Activated T-helper 17 cell treated with anti-CD3 and anti-CD28 coated beads, Interleukin-2, amount 50 U/mL, for 72 hours (primary cell): ENCODE measurements at regions not wholly inside any gene's neighbourhood (a gene's known extent, or its start where the extent isn't known, plus 50 kb on each side); places are given as distances from the start of the nearest gene placed in this dataset.

Source experiments
- ATAC-seq: fragments of 150-1000 bp; cut with Tn5 transposase; replicated peaks from 2 replicates; pipeline ENCODE4 v1.10.0; 2021; ENCODE audit warnings: mild to moderate bottlenecking, moderate library complexity
- H3K27ac Mint-ChIP-seq: one replicate; pipeline ENCODE4 v1.8.0; 2022; ENCODE audit warnings: mixed read lengths
- H3K27me3 Mint-ChIP-seq: one replicate; pipeline ENCODE4 v1.8.0; 2022; ENCODE audit warnings: mixed read lengths
- H3K36me3 Mint-ChIP-seq: one replicate; pipeline ENCODE4 v1.8.0; 2022; ENCODE audit warnings: low read depth, mild to moderate bottlenecking, mixed read lengths
- H3K4me1 Mint-ChIP-seq: one replicate; pipeline ENCODE4 v1.8.0; 2022; ENCODE audit warnings: mixed read lengths
- H3K4me3 Mint-ChIP-seq: one replicate; pipeline ENCODE4 v1.8.0; 2022; ENCODE audit warnings: mild to moderate bottlenecking, mixed read lengths
- H3K9me3 Mint-ChIP-seq: one replicate; pipeline ENCODE4 v1.8.0; 2022; ENCODE audit warnings: mixed read lengths

DNA sequence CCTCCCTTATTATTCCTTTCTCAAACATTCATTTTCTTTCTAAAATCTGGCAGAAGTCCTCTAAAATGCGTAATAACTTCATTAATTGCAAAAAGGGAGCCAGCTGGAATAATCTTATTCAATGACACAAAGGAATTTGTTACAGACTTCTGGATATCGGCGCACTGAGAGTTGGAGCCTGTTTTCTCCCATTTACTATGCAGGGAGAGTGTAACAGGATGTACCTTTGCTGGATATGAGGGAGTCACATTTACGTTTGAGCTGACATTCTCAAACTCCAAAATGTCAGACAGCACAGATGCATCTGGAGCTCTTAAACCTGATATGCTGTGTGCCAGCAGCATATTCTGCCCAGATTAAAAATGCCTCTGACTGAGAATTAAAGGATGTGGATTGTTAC is 275.3 kb downstream of the TMX3 start:
- H3K9me3 Mint-ChIP-seq = peaks cover 4% of the 10 kb centered on the region
- H3K4me3 Mint-ChIP-seq = no peak overlapping the region
- peaks cover 4% of the 10 kb centered on the region for H3K27me3 Mint-ChIP-seq
- no peak overlapping the region for H3K27ac Mint-ChIP-seq
- H3K4me1 Mint-ChIP-seq = peaks cover 5% of the 10 kb centered on the region
- no peaks in the 10 kb centered on the region for H3K36me3 Mint-ChIP-seq
- no peak for ATAC-seq

DNA sequence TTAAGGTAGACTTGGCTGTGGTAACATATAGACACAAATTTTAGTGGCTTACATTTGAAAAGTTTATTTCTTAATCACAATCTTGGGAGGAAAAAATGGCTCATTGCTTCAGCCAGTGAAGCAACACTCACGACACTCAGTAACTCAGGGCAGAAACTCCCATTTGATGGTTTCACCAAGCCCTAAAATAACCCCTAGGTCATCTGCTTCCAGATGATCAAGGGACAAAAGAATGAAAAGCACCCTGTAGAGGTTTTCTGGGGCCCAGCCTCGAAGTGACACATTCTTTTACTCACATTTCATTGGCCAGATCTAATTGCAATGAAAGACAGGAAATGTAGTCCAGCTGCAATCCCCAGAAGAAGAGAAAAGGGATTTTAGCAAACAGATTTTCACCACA is 275.9 kb downstream of the TMX3 start:
- ATAC-seq = peak; percentile 11
- Mint-ChIP-seq H3K27me3 (no peaks in the 10 kb centered on the region), H3K36me3 (no peaks in the 10 kb centered on the region), H3K4me3 (no peak overlapping the region), H3K4me1 (peaks cover 5% of the 10 kb centered on the region), H3K27ac (no peak overlapping the region), H3K9me3 (no peaks in the 10 kb centered on the region)

DNA sequence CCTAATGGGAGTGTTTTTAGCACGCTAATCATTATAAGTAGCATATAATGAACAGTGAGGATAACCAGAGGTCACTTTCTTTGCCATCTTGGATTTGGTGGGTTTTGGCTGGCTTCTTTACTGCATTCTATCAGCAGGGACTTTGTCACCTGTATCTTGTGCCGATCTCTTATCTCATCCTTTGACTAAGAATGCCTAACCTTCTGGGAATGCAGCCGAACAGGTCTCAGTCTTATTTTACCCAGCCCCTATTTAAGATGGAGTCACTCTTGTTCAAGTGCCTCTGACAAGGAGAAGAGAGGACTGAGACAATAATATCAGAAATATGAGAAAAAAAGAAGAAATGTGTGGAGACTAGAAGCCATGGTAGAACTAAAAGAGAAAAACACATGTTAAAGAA is 276.4 kb downstream of the TMX3 start:
- H3K36me3 Mint-ChIP-seq = no peaks in the 10 kb centered on the region

DNA sequence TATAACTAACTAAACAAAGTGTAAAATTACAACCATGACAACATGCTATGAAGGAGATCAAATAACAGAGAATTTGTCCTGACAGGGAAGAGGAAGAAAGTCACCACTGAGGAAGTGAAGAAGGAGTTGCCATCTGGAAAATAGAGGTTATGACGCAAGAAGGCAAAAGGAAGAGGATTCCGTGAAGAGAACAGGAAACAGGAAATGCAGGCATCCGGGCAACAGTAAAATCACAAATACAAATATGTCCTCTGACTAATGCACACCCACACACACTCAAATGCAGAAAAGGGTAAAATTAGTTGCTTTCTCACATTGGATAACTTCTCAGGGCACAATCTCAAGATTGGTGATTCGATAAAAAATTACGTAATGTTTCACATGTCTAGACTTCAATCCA is 278.4 kb downstream of the TMX3 start:
- Mint-ChIP-seq H3K36me3 (no peaks in the 10 kb centered on the region), H3K4me1 (peaks cover 5% of the 10 kb centered on the region), H3K27ac (no peak overlapping the region), H3K4me3 (no peak overlapping the region), H3K9me3 (no peaks in the 10 kb centered on the region), H3K27me3 (no peaks in the 10 kb centered on the region)
- peak; percentile 53 for ATAC-seq

More for the DNA sequence above, 276.4 kb downstream of the TMX3 start:
- H3K9me3 Mint-ChIP-seq = no peaks in the 10 kb centered on the region
- no peak overlapping the region for H3K4me3 Mint-ChIP-seq
- peaks cover 5% of the 10 kb centered on the region for H3K4me1 Mint-ChIP-seq
- no peaks in the 10 kb centered on the region for H3K27me3 Mint-ChIP-seq
- H3K27ac Mint-ChIP-seq = no peak overlapping the region
- no peak for ATAC-seq

DNA sequence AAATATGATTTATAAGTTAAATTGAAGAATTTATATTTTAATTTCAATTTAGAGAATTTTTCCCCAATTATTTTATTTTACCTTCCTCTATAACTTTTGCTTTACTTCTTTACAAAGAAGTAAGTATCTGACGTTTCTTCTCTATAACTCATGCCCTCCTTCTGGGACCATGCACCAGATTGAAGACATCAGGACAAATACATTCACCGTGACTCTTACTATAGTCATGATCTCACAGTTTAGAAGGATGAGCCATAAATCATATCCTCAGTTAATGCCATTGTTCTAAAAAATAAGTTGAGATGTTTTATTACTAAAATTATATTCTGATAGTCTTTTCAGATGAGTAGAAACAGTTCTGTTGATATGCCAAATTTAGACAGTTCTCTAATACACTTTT is 279.3 kb downstream of the TMX3 start:
- no peaks in the 10 kb centered on the region for H3K27me3 Mint-ChIP-seq
- no peak overlapping the region for H3K27ac Mint-ChIP-seq
- no peaks in the 10 kb centered on the region for H3K36me3 Mint-ChIP-seq
- ATAC-seq = no peak
- no peaks in the 10 kb centered on the region for H3K9me3 Mint-ChIP-seq
- peaks cover 5% of the 10 kb centered on the region for H3K4me1 Mint-ChIP-seq
- H3K4me3 Mint-ChIP-seq = no peak overlapping the region

DNA sequence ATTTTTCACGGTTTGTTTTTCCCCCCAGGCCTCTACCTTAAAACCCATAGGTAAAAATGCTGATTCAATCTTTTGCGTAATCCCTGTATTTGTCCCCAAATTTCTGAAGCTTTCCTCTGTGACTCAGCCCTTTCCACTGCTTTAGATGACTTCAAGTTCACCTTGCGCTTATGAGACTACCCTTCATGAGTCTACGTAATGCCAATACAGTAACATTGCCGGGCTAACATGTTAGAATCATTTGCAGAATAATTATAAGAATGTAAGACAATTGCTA is 283.0 kb downstream of the TMX3 start:
- Mint-ChIP-seq H3K36me3 (no peaks in the 10 kb centered on the region), H3K4me3 (no peak overlapping the region), H3K9me3 (no peaks in the 10 kb centered on the region), H3K27me3 (peaks cover 7% of the 10 kb centered on the region), H3K4me1 (peaks cover 5% of the 10 kb centered on the region), H3K27ac (no peak overlapping the region)
- no peak for ATAC-seq

DNA sequence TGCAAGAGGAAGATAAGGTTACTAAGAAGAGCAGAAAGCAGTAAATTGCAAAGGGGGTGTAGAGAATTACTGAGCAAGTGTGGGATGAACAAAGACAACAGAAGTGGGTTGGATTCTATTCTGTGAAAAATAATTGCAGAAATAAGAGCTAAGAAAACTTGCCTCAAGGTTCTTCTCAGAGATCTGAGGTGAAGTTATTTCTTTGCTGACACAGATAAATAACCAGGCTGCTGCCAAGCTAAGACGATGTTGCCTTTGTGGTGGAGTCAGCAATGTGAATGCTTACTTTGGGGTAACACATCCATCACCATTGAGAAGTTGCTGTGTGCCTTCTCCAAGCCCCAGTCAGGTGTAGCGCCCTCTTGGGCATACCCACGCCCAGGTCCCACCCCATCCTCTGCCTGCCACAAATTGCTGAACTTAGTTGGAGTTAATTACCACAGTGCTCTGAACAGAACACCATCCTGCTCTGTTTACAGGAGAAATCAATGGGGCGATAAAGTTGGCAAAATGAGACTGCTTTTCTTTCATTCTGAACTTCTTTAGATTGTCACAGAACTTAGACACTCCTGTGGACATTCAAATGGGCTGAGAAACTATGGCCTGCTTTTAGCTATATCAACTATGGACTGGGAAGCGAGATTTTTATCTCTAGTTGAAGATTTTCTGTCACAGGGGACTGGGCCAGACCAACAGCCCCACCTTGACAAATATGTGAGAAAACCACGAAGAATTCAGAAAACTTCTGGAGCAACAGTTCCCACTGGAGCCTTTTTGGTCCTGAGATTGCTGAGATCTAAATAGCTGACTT is 283.6 kb downstream of the TMX3 start:
- H3K27ac Mint-ChIP-seq = no peak overlapping the region
- peaks cover 7% of the 10 kb centered on the region for H3K27me3 Mint-ChIP-seq
- no peak overlapping the region for H3K4me3 Mint-ChIP-seq
- no peaks in the 10 kb centered on the region for H3K36me3 Mint-ChIP-seq
- no peak for ATAC-seq
- H3K4me1 Mint-ChIP-seq = peaks cover 2% of the 10 kb centered on the region
- H3K9me3 Mint-ChIP-seq = no peaks in the 10 kb centered on the region

DNA sequence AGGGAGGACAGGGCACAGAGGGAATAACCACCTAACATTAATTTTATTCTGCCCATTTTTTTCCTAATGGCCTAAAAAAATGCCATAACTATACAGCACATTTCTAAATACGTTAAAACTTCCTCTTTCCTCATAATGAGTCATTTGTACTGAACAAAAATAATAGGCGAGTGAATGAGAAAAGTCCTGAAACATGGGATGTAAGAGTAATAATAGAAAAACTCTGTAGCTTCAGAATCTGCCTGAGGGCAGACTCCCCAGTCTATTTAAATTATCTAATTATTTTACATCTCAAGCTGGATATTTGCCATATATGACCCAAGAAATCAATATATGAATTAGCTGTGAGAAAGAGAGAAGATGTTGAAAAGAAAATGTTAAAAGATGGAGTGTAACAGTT is 285.1 kb downstream of the TMX3 start:
- no peaks in the 10 kb centered on the region for H3K9me3 Mint-ChIP-seq
- no peak for ATAC-seq
- H3K4me3 Mint-ChIP-seq = no peak overlapping the region
- no peaks in the 10 kb centered on the region for H3K4me1 Mint-ChIP-seq
- H3K27ac Mint-ChIP-seq = no peak overlapping the region
- H3K36me3 Mint-ChIP-seq = no peaks in the 10 kb centered on the region
- H3K27me3 Mint-ChIP-seq = peaks cover 7% of the 10 kb centered on the region

DNA sequence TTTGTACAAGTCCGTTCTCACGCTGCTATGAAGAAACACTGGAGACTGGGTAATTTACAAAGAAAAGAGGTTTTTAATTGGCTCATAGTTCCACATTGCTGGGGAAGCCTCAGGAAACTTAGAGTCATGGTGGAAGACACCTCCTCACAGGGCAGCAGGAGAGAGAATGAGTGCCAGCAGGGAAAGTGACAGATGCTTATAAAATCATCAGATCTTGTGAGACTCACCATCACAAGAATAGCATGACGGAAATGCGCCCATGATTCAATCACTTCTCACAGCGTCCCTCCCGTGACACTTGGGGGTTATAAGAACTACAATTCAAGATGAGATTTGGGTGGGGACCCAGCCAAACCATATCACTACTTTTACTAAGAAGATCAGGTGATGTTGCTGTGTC is 285.8 kb downstream of the TMX3 start:
- no peak for ATAC-seq
- H3K36me3 Mint-ChIP-seq = no peaks in the 10 kb centered on the region
- H3K27me3 Mint-ChIP-seq = peaks cover 7% of the 10 kb centered on the region
- H3K27ac Mint-ChIP-seq = no peak overlapping the region
- no peak overlapping the region for H3K4me3 Mint-ChIP-seq
- no peaks in the 10 kb centered on the region for H3K4me1 Mint-ChIP-seq
- H3K9me3 Mint-ChIP-seq = no peaks in the 10 kb centered on the region

DNA sequence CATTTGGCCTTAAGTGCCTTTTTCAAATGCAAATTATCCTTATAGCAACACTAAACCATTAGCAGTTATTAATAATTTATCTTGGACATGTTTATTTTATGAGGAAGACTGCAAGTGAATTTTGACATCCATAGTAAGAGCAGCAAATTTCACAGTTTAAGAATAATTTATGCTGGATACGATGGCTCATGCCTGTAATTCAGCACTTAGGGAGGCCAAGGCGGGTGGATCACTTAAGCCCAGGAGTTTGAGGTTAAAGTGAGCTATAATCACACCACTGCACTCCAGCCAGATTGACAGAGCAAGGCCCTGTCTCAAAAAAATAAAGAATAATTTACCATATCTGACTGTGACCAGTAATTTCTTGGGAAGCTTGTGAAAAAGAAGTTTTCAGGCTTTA is 286.2 kb downstream of the TMX3 start:
- Mint-ChIP-seq H3K4me1 (no peaks in the 10 kb centered on the region), H3K9me3 (no peaks in the 10 kb centered on the region), H3K27ac (no peak overlapping the region), H3K27me3 (peaks cover 7% of the 10 kb centered on the region), H3K36me3 (no peaks in the 10 kb centered on the region), H3K4me3 (no peak overlapping the region)
- ATAC-seq = no peak

DNA sequence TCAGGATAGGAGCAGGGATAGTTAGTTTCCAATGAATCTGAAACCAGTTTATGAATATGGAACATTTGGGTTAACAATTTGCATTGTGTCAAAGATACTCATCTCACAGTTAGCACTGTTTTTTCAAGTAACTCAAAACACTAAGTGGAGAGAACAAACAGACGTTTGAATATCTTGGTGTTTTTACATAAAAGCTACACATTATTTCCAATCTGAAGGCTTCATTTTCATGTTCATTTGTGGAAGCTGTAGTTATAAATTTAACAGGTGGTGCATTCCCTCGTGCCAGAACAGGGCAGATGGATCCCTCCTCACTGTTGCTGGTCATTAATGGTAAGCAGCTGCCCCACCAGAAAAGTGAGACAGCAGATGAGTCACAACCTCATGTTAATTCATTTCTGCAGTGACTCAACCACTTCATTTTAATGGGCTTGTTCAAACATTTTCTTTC is 286.9 kb downstream of the TMX3 start:
- Mint-ChIP-seq H3K27me3 (peaks cover 7% of the 10 kb centered on the region), H3K27ac (no peak overlapping the region), H3K4me3 (no peak overlapping the region), H3K9me3 (no peaks in the 10 kb centered on the region), H3K4me1 (no peaks in the 10 kb centered on the region), H3K36me3 (no peaks in the 10 kb centered on the region)
- ATAC-seq = peak; percentile 40

DNA sequence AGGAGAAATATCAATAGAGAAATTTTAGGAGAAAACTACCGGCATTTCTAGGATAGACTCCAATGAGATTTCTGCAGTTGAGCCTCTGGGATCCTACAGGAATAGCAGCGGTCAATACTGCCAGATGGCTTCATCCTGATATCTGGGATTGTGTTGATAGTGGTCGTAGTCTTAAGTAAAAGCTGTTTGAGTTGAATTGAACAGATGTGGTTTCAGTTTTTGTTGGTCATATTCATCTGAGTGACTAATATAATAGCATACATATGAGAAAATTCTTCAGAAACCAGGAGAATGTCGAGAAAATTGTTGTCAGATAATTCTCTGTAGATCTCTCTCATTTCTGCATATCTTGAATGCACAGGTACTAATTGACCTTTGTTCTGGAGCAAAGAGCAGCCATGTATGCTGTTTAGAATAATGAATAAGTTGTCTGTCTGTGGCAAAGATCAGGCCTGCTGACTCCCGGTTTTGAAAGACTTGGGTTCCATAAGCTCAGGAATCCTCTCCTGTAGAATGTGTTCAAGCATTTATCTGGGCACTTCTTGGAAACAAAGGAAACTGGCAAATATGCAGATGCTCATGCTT is 288.1 kb downstream of the TMX3 start:
- Mint-ChIP-seq H3K36me3 (no peaks in the 10 kb centered on the region), H3K4me3 (no peak overlapping the region), H3K27me3 (peaks cover 7% of the 10 kb centered on the region), H3K27ac (no peak overlapping the region), H3K9me3 (no peaks in the 10 kb centered on the region), H3K4me1 (no peaks in the 10 kb centered on the region)
- ATAC-seq = no peak

DNA sequence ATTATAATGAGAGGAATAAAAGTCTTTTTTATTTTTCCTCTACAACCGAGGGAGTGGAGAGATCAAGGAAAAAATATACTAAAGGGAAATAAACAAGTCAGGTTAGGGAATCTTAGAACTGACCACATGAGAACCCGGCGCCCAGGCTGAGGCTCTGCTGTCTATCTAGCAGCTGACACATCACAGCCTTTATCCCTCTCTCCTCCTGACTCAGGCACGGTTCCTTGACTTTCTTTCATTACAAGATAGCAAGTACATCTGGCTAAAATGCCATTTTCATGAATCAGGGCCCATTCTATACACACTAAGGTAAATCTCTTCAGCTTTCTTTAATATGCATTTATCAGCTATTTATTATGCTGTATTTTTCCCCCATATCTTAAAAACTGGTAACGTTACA is 296.0 kb downstream of the TMX3 start:
- H3K36me3 Mint-ChIP-seq = no peaks in the 10 kb centered on the region
- H3K9me3 Mint-ChIP-seq = no peaks in the 10 kb centered on the region
- ATAC-seq = no peak
- H3K4me3 Mint-ChIP-seq = no peak overlapping the region
- H3K27ac Mint-ChIP-seq = no peak overlapping the region
- H3K27me3 Mint-ChIP-seq = no peaks in the 10 kb centered on the region
- H3K4me1 Mint-ChIP-seq = no peaks in the 10 kb centered on the region

DNA sequence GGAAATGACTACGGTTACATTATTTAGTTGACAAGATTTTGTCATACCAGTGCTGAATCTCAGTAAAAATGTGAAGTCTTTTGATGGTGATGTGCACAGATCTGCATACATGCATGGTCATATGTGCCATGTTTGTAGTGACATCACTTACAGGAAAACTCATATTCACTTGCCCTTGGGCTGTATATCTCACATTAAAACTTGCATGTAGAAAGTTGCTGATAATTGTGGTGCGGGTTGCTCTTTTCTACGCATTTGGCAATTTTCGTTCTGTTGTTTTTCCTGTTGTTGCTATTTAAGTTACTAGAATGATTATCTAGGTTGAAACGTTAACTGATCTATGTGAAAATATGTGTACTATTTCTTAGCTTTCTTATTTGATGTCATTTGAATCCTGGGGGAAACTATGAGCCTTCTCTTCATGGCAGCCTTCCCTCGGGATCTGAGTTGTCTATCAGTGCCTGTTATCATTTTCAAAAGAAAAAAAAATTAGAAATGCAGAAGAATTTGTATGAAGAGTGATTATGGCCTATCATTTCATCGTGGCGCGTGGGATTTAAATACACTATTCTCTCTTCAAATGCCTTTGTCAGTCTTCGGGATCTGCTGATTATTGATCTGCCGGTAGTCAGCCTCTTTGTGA is 296.6 kb downstream of the TMX3 start:
- no peak for ATAC-seq
- H3K4me3 Mint-ChIP-seq = no peak overlapping the region

DNA sequence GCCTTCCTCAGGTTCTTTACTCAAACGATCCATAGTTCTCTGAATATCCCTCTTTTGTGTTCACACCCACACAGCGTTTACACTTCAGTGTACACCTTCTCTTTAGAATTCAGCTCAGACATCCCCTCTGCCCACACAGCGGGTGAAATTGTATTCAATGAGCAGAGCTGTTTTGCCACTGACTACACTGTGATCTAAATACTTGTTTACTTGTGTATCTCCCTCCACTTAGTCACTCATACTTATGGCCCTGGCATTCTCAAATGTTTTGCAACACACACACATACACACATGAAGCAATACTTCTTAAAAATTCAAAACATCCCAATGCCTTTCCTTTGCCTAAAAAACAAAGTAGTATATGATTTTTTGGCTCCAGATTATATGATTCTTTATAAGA is 297.1 kb downstream of the TMX3 start:
- H3K36me3 Mint-ChIP-seq = no peaks in the 10 kb centered on the region

More for the DNA sequence above, 296.6 kb downstream of the TMX3 start:
- Mint-ChIP-seq H3K27ac (no peak overlapping the region), H3K36me3 (no peaks in the 10 kb centered on the region), H3K27me3 (no peaks in the 10 kb centered on the region), H3K9me3 (no peaks in the 10 kb centered on the region), H3K4me1 (no peaks in the 10 kb centered on the region)

More for the DNA sequence above, 297.1 kb downstream of the TMX3 start:
- no peak overlapping the region for H3K4me3 Mint-ChIP-seq
- no peaks in the 10 kb centered on the region for H3K4me1 Mint-ChIP-seq
- no peak overlapping the region for H3K27ac Mint-ChIP-seq
- no peaks in the 10 kb centered on the region for H3K9me3 Mint-ChIP-seq
- ATAC-seq = no peak
- no peaks in the 10 kb centered on the region for H3K27me3 Mint-ChIP-seq
